Skeletal muscle tissue (tissue), 3 donors: ENCODE measurements at regions not wholly inside any gene's neighbourhood (a gene's known extent, or its start where the extent isn't known, plus 50 kb on each side); places are given as distances from the start of the nearest gene placed in this dataset.

Experiments used
- H3K27ac ChIP-seq: one replicate; pipeline ENCODE4 v1.7.0; 2013; ENCODE audit warnings: mild to moderate bottlenecking, low read depth, low read length, inconsistent platforms
- H3K27me3 ChIP-seq, 3 donors: one replicate each; pipeline ENCODE4 v1.7.0; 2013; ENCODE audit warnings: low read length in 3 of 3; ENCODE audit not compliant: control insufficient read depth in 3 of 3, insufficient read depth in 3 of 3
- H3K36me3 ChIP-seq, 3 donors: one replicate each; pipeline ENCODE4 v1.7.0; 2013; ENCODE audit warnings: low read length in 3 of 3; ENCODE audit not compliant: control insufficient read depth in 3 of 3, insufficient read depth in 3 of 3
- H3K4me1 ChIP-seq, 3 donors: one replicate each; pipeline ENCODE4 v1.7.0; 2013; ENCODE audit warnings: low read length in 3 of 3, mild to moderate bottlenecking in 3 of 3; ENCODE audit not compliant: control insufficient read depth in 3 of 3, insufficient read depth in 3 of 3
- H3K4me3 ChIP-seq, 3 donors: one replicate each; pipeline ENCODE4 v1.7.0; 2013; ENCODE audit warnings: low read length in 3 of 3
- H3K9ac ChIP-seq, 3 donors: one replicate each; pipeline ENCODE4 v1.7.0; 2013; ENCODE audit warnings: low read length in 3 of 3, mild to moderate bottlenecking in 3 of 3, moderate library complexity in 2 of 3, low read depth in 1 of 3
- H3K9me3 ChIP-seq, 3 donors: one replicate each; pipeline ENCODE4 v1.7.0; 2013; ENCODE audit warnings: low read length in 3 of 3; ENCODE audit not compliant: control insufficient read depth in 3 of 3
- donor health status: Osteomylitis.

DNA sequence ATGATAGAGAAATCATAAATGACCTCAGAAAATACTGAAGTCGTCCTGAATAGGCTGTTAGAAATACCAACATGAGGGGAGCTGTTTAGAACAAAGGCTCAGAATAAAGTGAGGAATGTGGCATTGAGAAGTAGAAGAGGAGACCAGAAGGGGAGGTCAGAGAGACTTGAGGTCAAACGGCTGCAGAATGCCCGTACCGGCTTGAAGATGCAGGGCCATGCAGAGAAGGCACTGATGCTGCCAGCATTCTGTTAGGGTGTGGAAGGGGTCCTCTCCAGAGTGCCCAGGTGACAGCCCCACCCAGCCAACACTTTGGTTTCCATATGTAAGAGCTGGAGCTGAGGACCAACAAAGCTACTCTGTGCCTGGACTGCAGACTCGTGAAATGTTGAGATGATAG is 570.9 kb downstream of the CDH26 start:
- Histone ChIP-seq H3K4me3 (no peak overlapping the region), H3K27me3 (no peaks in the 10 kb centered on the region), H3K9ac (no peak overlapping the region), H3K36me3 (no peaks in the 10 kb centered on the region), H3K4me1 (no peaks in the 10 kb centered on the region), H3K27ac (no peak overlapping the region), H3K9me3 (peaks cover 0 to 4% (median 0%) of the 10 kb centered on the region in 3 donors)

DNA sequence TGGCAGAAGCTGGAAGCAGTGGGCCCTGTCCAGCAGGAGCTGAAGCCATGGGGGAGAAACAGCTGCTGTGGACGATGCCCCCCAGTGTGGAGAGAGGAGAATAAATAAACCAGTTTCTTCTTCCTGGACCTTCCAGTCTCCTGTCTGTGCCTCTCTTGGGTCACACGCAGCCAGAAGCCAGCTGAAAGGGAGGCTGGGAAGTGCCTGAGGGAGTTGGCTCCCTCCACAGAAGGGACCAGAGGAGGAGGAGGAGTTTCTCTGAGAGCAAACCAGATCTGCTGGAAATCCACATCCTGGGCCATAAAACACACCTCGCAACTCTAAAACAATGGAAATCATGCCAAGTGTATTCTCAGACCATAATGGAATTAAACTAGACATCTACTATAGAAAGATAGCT is 577.0 kb downstream of the CDH26 start:
- H3K36me3 ChIP-seq, result no peaks in the 10 kb centered on the region
- no peak overlapping the region for H3K9ac ChIP-seq
- H3K27ac ChIP-seq, result no peak overlapping the region
- H3K4me3 ChIP-seq, result no peak overlapping the region
- no peaks in the 10 kb centered on the region for H3K4me1 ChIP-seq
- H3K9me3 ChIP-seq, result no peaks in the 10 kb centered on the region
- H3K27me3 ChIP-seq, result no peaks in the 10 kb centered on the region

DNA sequence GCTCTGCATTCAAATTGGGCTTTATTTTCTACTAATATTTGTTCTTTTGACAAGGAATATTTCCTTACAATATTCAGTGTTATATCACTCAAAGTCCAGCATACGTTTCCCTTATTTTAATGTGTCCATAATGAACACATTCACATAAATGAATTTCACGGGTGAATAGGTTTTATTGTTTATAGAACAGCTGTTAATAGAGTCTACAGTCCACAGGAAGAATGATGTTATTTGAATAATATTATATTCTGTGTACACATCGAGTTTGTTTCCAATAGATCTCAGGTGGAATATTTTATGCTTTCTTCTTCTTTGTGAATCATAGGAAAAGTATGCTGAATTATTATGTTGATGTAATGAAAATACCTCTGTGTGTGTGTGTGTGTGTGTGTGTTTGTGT is 582.4 kb downstream of the CDH26 start:
- H3K9me3 ChIP-seq, result no peaks in the 10 kb centered on the region

DNA sequence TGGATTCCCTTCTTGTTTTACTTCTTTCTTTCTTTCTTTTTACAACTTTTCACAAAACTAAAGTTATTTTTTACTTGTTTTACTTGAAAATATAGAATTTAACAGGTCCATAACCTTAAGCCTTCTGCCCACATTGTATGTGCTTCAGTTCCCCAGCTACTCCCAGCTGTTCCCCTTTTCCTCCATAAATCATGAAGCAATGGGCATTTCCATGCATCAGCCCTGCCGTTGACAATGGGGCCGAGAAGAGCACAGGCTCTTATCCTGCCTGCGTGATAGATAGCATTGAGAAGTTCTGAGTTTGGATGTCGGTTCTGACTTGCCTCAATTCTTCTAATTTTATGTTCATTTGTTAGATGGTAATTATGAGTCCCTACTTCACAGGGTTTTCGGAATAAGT is 583.8 kb downstream of the CDH26 start:
- Histone ChIP-seq H3K9me3 (no peaks in the 10 kb centered on the region), H3K36me3 (no peaks in the 10 kb centered on the region), H3K9ac (no peak overlapping the region), H3K4me1 (no peaks in the 10 kb centered on the region), H3K27ac (no peak overlapping the region), H3K27me3 (no peaks in the 10 kb centered on the region), H3K4me3 (no peak overlapping the region)

More for the DNA sequence above, 582.4 kb downstream of the CDH26 start:
- Histone ChIP-seq H3K4me3 (no peak overlapping the region), H3K9ac (no peak overlapping the region), H3K36me3 (no peaks in the 10 kb centered on the region), H3K4me1 (no peaks in the 10 kb centered on the region), H3K27ac (no peak overlapping the region), H3K27me3 (no peaks in the 10 kb centered on the region)

DNA sequence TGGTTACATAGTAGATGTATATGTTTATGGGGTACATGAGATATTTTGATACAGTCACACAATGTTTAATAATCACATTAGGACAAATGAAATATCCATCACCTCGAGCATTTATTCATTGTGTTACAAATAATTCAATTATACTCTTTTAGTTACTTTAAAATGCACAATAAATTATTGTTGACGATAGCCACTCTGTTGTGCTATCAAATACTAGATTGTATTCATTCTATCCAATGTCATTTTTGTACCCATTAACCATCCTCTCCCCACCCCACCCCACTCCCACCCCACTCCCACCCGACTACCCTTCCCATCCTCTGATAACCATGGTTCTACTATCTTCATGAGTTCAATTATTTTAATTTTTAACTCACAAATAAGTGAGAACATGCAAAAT is 585.4 kb downstream of the CDH26 start:
- Histone ChIP-seq H3K9me3 (no peaks in the 10 kb centered on the region), H3K27ac (no peak overlapping the region), H3K4me3 (no peak overlapping the region), H3K36me3 (no peaks in the 10 kb centered on the region), H3K4me1 (no peaks in the 10 kb centered on the region), H3K27me3 (no peaks in the 10 kb centered on the region), H3K9ac (no peak overlapping the region)

DNA sequence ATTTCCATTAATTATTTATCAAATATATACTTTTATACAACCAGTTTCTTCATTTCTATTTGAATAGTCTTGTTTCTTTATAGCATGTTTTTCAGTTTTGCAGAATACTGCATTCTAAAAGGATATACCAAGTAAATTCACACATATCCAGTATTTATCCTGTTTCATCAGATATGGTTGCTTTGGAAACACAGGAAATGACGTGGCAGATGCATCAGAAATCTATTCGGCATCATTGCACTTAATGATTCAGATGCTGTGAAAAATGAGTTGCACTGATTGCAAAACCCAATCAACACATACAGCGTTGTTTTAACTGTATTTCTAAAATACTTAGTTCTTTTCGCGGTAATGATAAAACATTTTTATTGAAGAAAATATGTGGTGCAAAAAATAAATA is 594.9 kb downstream of the CDH26 start:
- no peak overlapping the region for H3K27ac ChIP-seq
- no peaks in the 10 kb centered on the region for H3K9me3 ChIP-seq
- no peak overlapping the region for H3K9ac ChIP-seq
- H3K4me1 ChIP-seq, result no peaks in the 10 kb centered on the region
- H3K27me3 ChIP-seq, result peaks cover 0 to 5% (median 0%) of the 10 kb centered on the region in 3 donors
- no peak overlapping the region for H3K4me3 ChIP-seq
- H3K36me3 ChIP-seq, result no peaks in the 10 kb centered on the region

DNA sequence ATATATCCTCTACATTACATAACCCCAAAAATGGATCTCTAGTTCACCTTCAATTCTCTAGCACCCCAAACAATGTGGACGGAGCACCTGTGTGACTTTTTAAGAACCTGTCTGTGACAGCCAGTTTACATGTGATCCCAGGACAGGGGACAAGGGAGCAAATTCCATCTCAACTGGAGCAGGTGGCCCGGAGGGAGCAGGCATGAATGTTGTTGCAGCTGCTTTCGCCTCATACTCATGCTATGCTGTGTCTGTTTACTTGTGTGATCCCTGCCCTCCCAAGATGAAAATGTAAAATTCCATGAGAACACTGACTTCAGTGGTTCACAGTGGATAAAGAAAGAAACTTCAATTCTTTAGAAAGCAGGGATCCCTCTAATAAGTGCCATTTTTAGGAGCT is 600.3 kb downstream of the CDH26 start:
- H3K36me3 ChIP-seq, result no peaks in the 10 kb centered on the region
- no peak overlapping the region for H3K4me3 ChIP-seq
- no peak overlapping the region for H3K9ac ChIP-seq
- H3K4me1 ChIP-seq, result no peaks in the 10 kb centered on the region
- H3K27me3 ChIP-seq, result peaks cover 0 to 12% (median 0%) of the 10 kb centered on the region in 3 donors
- no peaks in the 10 kb centered on the region for H3K9me3 ChIP-seq
- no peak overlapping the region for H3K27ac ChIP-seq

DNA sequence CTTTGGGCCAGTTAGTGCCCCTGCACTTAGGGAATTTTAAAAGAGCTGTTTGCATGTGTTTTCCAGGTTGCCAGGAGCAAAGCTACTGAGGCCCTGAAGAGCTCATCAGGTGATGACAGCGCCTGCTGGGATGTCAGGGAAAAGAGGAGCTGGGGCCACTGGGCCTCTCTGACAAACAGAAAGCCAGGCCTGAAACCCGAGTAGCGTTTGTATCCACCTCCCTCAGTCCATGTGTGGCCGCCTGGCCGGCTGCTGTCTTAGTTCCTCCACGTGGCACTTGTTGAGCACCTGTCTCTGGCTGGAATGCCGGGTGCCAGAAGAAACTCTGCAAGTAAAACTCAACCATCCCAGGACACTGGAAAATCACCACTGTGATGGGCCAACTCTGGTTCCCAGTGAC is 601.2 kb downstream of the CDH26 start:
- no peak overlapping the region for H3K27ac ChIP-seq

DNA sequence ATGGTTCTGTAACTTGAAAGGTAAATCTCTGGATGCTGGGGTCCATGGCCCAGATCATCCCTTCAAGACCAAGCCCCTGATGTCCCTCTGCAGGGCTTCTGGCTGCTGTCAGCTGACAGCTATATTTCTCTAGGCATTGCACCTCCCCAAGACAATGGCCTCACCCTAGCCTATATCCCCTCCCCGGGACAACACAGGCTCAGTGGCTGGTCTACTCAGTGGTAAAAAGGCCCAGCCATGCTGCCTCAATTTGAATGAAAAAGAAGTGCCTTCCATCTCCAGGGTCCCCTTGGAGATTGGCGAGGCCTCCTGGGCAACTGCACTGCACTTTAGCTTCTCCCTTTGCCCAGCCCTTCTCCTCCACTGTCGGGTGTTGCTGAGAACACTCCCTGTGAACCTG is 602.8 kb downstream of the CDH26 start:
- H3K9ac ChIP-seq, result no peak overlapping the region
- H3K4me3 ChIP-seq, result no peak overlapping the region
- no peaks in the 10 kb centered on the region for H3K9me3 ChIP-seq
- no peak overlapping the region for H3K27ac ChIP-seq
- peaks cover 0 to 13% (median 2%) of the 10 kb centered on the region in 3 donors for H3K27me3 ChIP-seq
- H3K36me3 ChIP-seq, result no peaks in the 10 kb centered on the region
- H3K4me1 ChIP-seq, result peaks cover 0 to 4% (median 0%) of the 10 kb centered on the region in 3 donors

More for the DNA sequence above, 601.2 kb downstream of the CDH26 start:
- Histone ChIP-seq H3K9ac (no peak overlapping the region), H3K4me3 (no peak overlapping the region), H3K36me3 (no peaks in the 10 kb centered on the region), H3K9me3 (no peaks in the 10 kb centered on the region), H3K27me3 (peaks cover 0 to 12% (median 0%) of the 10 kb centered on the region in 3 donors), H3K4me1 (no peaks in the 10 kb centered on the region)

DNA sequence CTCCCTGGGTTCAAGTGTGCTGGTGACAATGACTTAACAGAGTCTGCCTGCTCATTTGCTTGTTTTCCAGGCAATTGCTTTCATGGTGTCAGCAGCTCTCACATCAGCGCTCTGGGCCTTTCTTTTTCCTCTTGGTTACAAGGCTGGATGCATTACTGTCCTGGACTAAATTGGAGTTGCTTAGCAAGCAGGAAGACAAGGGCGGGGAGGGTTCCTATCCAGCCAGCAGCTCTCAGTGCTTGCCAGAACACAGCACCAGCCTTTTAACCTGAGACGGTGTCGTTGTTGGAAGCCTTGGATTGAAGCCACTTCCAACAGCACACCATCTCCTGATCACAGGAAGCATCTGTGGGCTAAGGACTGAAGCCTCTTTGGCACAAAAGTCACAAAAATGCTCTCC is 606.9 kb downstream of the CDH26 start:
- no peak overlapping the region for H3K4me3 ChIP-seq
- H3K36me3 ChIP-seq, result no peaks in the 10 kb centered on the region
- no peaks in the 10 kb centered on the region for H3K9me3 ChIP-seq
- peaks cover 0 to 4% (median 0%) of the 10 kb centered on the region in 3 donors for H3K4me1 ChIP-seq
- H3K27me3 ChIP-seq, result peaks cover 0 to 11% (median 2%) of the 10 kb centered on the region in 3 donors
- no peak overlapping the region for H3K9ac ChIP-seq
- H3K27ac ChIP-seq, result no peak overlapping the region

DNA sequence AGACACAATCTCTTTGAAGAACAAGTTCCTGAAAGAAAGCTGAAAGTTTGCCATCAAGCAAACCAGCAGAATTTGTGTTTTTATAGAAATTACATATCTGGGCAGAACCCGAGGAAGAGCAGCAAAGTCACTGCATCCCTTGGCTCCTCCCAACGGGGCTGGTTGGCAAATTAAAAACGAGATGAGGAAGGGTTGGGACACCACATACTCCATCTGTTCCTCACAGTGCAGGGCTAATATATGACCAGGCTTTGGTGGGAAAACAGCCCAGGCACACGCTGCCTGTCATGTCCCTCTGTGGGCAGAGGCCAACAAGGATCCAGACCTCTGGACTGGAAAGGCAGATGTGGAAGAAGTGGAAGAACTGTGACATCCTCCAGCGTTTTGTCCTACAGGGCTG is 607.3 kb downstream of the CDH26 start:
- H3K27ac ChIP-seq, result no peak overlapping the region
- no peak overlapping the region for H3K4me3 ChIP-seq
- peaks cover 0 to 4% (median 0%) of the 10 kb centered on the region in 3 donors for H3K4me1 ChIP-seq
- no peaks in the 10 kb centered on the region for H3K9me3 ChIP-seq
- no peak overlapping the region for H3K9ac ChIP-seq
- H3K27me3 ChIP-seq, result peaks cover 0 to 11% (median 2%) of the 10 kb centered on the region in 3 donors
- no peaks in the 10 kb centered on the region for H3K36me3 ChIP-seq
